ENCODE measurements at regions not wholly inside any gene's neighbourhood (a gene's known extent, or its start where the extent isn't known, plus 50 kb on each side); places are given as distances from the start of the nearest gene placed in this dataset.

GRCh38 chr7:25279705-25280104 is 51.4 kb upstream of the NPVF start:
- Histone ChIP-seq H3K27me3 (ENCODE audit: insufficient read depth, low read depth, severe bottlenecking) (no peaks in the 10 kb centered on the region), H3K27ac (no peak overlapping the region), H3K4me3 (ENCODE audit: low read depth, low read length) (no peak overlapping the region), H3K9me3 (ENCODE audit: severe bottlenecking) (no peaks in the 10 kb centered on the region), H3K36me3 (no peaks in the 10 kb centered on the region)
- DNase-seq, result no peak
- no peak for TF ChIP-seq CTCF (IDR thresholded peaks at IDR 0.05; ENCODE audit: low read depth, low read length)

- DNase-seq, result no peak
- H3K27ac ChIP-seq, result no peak overlapping the region
- H3K36me3 ChIP-seq, result no peaks in the 10 kb centered on the region
- H3K9me3 ChIP-seq (ENCODE audit: severe bottlenecking), result no peaks in the 10 kb centered on the region
- H3K27me3 ChIP-seq (ENCODE audit: insufficient read depth, low read depth, severe bottlenecking), result no peaks in the 10 kb centered on the region
- TF ChIP-seq CTCF (IDR thresholded peaks at IDR 0.05; ENCODE audit: low read depth, low read length), result no peak
- H3K4me3 ChIP-seq (ENCODE audit: low read depth, low read length), result no peak overlapping the region
Measured at GRCh38 chr7:25280181-25280580, 51.9 kb upstream of the NPVF start.

GRCh38 chr7:25282194-25282593 is 53.9 kb upstream of the NPVF start:
- TF ChIP-seq CTCF (IDR thresholded peaks at IDR 0.05; ENCODE audit: low read depth, low read length), result no peak
- no peaks in the 10 kb centered on the region for H3K9me3 ChIP-seq (ENCODE audit: severe bottlenecking)
- DNase-seq, result no peak
- no peak overlapping the region for H3K27ac ChIP-seq
- no peak overlapping the region for H3K4me3 ChIP-seq (ENCODE audit: low read depth, low read length)
- H3K36me3 ChIP-seq, result no peaks in the 10 kb centered on the region
- no peaks in the 10 kb centered on the region for H3K27me3 ChIP-seq (ENCODE audit: insufficient read depth, low read depth, severe bottlenecking)

- Histone ChIP-seq H3K9me3 (ENCODE audit: severe bottlenecking) (no peaks in the 10 kb centered on the region), H3K27me3 (ENCODE audit: insufficient read depth, low read depth, severe bottlenecking) (no peaks in the 10 kb centered on the region), H3K36me3 (no peaks in the 10 kb centered on the region), H3K27ac (no peak overlapping the region), H3K4me3 (ENCODE audit: low read depth, low read length) (no peak overlapping the region)
- no peak for DNase-seq
- no peak for TF ChIP-seq CTCF (IDR thresholded peaks at IDR 0.05; ENCODE audit: low read depth, low read length)
Measured at GRCh38 chr7:25286756-25287155, 58.5 kb upstream of the NPVF start.

DNA sequence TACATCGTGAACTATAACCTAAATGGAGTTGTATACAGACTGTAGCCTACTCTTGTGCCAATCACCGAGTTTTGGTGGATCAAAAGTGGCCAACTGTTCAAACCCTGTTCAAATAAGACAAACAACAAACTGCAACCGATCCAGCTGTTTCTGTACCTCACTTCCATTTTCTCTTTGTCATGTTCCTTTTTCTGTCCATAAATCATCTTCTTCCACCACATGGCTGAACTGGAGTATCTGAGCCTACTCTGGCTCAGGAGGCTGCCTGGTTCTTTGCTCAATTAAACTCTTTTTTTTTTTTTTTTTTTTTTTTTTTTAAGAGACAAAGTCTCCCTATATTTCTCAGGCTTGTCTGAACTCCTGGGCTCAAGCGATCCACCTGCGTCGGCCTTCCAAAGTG is 59.0 kb upstream of the NPVF start:
- no peak for DNase-seq
- no peak for TF ChIP-seq CTCF (IDR thresholded peaks at IDR 0.05; ENCODE audit: low read depth, low read length)
- Histone ChIP-seq H3K36me3 (no peaks in the 10 kb centered on the region), H3K27me3 (ENCODE audit: insufficient read depth, low read depth, severe bottlenecking) (no peaks in the 10 kb centered on the region), H3K27ac (no peak overlapping the region), H3K9me3 (ENCODE audit: severe bottlenecking) (no peaks in the 10 kb centered on the region), H3K4me3 (ENCODE audit: low read depth, low read length) (no peak overlapping the region)

DNA sequence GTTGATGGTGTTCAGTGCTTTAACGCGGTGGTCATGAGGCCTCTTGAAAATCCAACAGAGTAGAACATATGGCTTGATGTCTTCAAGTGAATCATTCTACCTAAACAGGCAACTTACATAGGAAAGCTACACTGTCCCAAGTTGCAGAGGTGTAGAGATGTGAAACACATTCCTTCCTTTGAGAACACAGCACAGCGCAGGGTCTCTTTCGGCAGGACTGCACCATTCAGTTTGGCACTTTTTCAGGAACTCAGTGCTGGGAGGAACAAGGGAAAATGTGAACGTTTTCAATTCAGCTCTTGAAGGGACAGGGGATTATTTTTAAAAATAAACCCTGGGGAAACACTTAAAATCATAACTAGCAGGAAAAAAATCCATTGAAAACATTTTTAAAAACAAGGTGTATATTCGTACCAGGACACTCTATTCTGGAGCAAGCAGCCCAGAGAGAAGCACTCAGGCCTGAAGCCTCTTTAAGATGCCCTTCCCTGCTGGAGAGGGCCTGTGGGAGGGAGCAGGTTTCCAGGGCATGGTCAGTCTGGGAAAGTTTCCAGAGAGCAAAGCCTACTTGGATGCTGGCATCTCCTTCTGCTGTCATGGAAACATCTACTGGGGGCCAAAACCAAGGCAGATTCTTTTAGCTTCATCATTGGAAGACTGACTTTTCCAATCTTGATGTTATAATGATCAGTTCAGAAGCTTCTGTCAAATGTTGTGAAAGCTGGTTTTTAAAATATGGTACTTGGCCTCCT is 60.4 kb upstream of the NPVF start:
- no peak overlapping the region for H3K4me3 ChIP-seq (ENCODE audit: low read depth, low read length)
- TF ChIP-seq CTCF (IDR thresholded peaks at IDR 0.05; ENCODE audit: low read depth, low read length), result no peak
- no peaks in the 10 kb centered on the region for H3K36me3 ChIP-seq
- H3K27ac ChIP-seq, result no peak overlapping the region
- no peaks in the 10 kb centered on the region for H3K27me3 ChIP-seq (ENCODE audit: insufficient read depth, low read depth, severe bottlenecking)
- DNase-seq, result no peak
- no peaks in the 10 kb centered on the region for H3K9me3 ChIP-seq (ENCODE audit: severe bottlenecking)

Data from WERI-Rb-1 (cell line).